ENCODE measurements at regions not wholly inside any gene's neighbourhood (a gene's known extent, or its start where the extent isn't known, plus 50 kb on each side); places are given as distances from the start of the nearest gene placed in this dataset.

- TF ChIP-seq YY1 (IDR thresholded peaks at IDR 0.05; ENCODE audit: low read depth) (no peak), TCF12 (IDR thresholded peaks at IDR 0.05; ENCODE audit: low read depth) (no peak), MAX (IDR thresholded peaks at IDR 0.05) (no peak)
Observed at GRCh38 chr3:140834266-140835037, 107.2 kb upstream of the SLC25A36 start.

Measured in Ishikawa (cell line).